Epidermal melanocyte (primary cell): ENCODE measurements at regions not wholly inside any gene's neighbourhood (a gene's known extent, or its start where the extent isn't known, plus 50 kb on each side); places are given as distances from the start of the nearest gene placed in this dataset.

Experiments
- DNase-seq: peaks from one replicate; pipeline ENCODE4 v3.0.0; 2011; ENCODE audit warnings: low spot score; ENCODE audit not compliant: insufficient read length

DNA sequence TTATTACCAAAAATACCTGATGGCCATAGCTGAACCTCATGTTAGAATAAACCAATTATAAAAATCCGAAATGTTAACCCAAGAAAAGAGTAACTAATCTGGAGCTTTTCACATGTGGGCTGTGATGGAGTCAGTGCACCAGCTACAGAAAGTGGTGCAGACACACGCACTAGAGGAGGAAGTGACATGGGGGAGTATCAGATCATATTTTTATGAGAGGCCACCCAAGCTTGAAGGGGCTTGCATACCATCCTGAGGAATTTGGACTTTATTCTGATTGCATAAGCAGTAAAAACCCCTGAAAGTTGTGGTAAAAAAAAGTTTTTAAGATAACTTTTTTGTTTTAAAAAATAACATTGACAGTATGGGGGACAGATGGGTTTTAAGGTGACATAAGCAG, 1148.5 kb upstream of the CELF2 start:
- no peak for DNase-seq

DNA sequence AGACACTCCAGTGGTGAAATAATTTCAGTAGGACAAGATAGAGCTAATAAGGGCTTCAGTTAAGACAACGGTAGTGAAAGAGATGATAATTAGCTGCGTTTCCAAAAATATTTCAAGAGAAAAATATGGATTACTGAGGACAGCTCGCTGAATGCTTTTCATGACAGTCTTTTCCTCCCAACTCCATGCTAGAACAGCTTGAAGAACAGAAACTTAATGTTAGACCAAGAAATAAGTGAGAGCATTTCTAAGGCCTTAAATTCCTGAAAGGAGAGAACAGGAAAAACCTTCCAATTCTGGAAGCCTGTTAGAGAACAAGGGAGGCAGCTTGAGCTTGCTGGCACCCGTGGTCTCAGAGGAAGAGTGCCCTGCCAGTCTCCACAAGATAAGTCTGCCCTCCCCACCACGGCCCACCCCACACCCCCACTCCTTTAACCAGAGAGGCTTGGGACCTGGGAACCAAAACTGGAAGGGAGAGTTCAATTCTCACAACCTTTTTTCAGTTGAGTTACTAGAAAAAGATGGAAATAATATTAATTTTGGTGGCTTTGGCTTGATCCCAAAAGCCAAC, 1148.0 kb upstream of the CELF2 start:
- no peak for DNase-seq

DNA sequence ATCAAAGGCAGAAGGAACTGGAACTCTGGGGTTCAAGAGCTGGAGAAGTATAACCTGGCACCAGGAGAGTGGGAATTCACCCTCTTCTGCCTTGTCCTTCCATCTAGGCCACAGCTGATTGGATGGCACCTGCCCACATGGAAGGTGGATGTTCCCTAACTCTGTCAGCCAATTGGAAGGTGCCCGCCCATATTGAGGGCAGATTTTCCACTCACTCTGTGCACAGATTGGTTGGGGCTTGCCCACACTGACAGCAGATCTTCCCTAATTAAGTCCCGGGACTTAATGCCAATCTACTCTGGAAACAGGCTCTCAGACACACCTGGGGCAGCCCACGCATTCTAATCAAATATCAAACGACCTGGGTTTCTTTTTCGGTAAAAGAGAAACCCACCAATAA, 1142.3 kb upstream of the CELF2 start:
- no peak for DNase-seq

DNA sequence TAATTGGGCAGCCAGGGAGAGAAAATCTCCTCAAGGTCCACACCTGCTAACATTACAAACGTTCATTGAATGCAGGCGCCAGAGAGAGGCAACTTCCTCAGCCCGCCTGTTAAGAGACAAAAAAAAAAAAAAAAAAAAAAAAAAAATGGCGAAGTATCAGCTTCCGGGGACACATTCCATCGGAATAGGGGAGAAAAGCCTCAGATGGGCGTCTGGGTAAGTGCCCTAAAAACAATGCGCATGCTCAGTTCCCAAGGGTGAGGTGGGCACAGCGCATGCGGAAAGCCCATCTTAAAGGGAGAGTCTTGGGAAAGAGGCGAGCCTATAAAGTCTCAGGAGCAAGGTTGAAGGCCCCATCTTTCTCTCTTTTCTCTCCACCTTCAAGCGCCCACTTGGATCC, 1139.7 kb upstream of the CELF2 start:
- no peak for DNase-seq

DNA sequence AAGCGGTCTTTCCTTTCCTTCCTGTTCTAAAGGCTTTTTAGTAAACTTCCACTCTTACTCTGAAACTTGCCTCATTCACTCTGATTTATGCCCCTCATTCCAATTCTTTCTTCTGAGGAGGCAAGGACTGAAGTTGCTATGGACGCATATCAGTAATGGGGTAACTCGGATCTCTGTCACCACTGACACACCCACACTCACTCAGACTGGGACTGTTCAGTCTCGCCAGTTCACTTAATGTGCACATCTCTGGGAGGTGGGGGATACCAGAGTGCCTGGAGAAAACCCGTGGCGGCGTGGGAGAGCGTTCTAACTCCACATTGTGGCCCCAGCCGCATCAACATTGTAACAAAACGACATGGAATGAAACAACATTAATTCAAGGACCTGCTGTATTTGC, 1139.3 kb upstream of the CELF2 start:
- no peak for DNase-seq

DNA sequence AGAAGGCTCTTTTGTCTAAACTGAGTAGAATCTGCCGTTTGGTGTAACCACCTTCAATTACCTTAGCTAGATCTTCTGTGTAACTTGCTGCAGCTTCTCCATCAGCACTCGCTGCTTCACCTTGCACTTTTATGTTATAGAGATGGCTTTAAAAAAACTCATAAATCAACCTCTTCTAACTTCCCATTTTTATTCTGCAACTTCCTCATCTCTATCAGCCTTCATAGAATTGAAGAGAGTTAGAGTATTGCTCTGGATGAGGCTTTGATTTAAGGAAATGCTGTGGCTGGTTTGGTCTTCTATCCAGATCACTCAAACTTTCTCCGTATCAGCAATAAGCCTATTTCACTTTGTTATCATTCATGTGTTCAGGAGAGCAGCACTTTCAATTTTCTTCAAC, 1131.9 kb upstream of the CELF2 start:
- DNase-seq = no peak

DNA sequence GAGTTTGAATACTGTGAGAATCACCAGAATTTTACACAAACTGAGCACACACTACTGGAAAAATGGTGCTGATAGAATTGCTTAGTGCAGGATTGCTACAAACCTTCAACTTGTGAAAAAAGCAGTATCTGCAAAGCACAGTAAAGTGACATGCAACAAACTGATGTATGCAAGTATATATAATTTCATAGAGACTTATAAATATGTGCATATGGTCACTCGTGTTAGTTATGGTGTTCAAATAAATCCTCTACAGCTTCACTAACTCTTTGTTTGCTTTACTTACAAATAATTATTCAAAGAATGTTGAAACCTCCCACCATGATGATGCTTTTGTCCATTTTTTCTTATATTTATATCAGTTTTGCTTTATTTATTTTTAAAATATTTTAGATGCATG, 1130.9 kb upstream of the CELF2 start:
- DNase-seq = no peak

DNA sequence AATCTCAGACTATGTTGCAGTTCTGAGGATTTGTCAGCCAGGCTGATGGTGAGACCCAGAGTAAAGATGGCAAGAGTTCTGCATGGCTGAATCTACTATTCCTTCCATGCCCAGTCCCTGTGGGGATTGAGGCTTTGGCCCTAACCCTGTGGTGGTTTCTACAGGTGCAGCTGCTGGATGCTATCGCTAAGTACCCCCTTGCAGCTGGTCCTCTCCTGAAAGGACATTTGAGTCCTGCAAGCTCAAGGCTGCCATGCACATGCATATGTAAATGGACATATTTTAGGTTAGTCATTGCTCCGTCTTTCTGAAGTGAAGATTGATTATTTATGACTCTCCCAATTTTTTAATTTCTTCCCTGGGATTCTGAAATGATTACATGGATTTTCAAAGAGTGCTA, 1122.2 kb upstream of the CELF2 start:
- DNase-seq = no peak

DNA sequence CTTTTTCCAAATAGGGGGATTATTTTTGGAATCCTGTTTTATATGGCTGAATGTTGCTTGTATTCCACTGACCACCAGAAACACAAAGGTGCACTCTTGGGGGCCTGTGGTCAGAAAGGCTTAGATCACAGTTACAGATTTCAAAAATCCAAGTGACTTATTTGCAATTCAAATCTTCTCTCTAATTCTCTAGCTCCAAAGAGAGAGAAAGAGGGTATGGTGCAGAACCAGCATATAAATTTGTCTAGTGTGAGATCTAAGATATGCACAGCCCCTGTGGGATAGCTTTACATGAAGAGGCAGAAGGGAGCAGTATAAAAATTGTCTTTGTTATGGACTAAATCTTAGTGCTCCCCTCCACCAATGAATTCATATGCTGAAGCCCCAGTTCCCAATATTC, 1121.7 kb upstream of the CELF2 start:
- no peak for DNase-seq

DNA sequence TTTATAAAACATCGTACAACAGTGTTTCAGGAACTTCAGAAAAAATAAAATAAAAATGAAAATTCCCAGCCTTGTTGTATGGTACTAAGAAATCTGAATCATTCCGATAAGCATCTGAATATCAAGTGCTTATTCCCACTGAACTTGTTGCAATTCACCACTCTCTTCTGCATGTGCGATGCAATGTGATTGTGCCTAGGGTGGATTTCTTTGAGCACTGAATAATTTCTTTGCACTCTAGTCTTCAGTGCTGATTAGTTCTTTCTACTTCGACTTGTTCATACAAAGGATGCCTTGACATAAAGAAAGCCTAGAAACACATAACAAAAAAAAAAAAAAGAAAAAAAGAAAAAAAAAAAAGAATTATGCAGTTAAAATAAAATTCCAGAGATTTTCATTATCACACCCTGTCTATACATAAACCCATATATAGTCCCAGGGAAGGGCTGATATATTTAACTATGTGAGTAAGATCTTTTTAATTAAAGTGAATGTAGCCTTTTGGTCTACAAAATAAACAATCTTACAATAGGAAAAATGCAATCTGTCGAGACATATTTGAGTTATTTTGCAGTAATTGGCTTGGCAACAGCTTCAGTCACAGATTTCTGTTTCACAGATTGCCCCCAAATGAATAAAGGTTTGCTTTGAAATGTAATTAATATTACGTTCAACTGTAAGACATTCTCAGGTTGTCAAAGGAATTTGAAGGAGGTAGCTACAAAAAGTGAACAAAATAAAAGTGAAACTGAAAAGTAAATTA, 1118.9 kb upstream of the CELF2 start:
- DNase-seq = no peak

DNA sequence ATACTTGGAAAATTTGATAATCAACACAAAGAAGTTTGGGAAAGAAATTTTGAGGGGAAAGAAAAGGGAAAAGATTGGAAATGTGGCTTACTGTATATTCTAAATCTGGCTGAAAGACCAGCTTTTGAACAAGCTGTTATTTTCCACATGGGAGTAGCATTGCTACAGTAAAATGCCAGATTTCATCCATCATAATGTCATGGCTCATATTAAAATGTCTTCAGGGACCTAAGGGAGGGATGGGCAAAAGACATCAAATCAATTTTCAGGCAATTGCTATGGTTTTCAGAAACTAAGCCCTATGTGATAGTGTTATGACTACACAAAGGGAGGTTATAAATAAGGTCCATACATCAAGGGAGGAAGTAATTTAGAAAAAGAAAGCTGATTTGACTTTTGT, 1116.9 kb upstream of the CELF2 start:
- no peak for DNase-seq

DNA sequence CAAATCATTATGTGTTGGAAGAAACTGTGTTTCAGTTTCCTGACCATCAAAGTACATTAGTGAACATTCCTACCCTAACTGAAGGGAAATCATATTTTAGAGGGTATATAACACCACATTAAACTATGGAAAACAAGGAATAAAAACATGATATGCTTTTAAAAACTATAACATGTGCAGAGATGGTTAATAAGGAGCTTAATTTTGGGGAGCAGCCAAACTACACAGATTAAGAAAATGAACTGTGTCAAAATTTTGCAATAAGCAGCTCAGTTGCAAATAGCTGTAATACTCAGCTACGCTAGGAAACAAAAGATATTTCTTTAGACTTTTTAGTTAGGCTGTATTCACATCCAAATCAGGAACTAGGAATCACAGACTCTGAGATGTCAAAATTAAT, 1115.7 kb upstream of the CELF2 start:
- no peak for DNase-seq

DNA sequence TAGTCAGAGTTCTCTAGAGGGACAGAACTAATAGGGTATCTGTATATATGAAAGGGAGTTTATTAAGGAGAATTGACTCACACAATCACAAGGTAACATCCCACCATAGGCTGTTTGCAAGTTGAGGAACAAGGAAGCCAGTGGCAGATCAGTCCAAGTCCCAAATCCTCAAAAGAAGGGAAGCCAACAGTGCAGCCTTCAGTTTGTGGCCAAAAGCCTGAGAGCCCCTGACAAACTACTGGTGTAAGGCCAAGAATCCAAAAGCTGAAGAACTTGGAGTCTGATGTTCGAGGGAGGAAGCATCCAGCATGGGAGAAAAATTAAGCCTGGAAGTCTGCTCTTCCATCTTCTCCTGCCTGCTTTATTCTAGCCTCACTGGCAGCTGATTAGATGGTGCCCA, 1107.2 kb upstream of the CELF2 start:
- DNase-seq = no peak

DNA sequence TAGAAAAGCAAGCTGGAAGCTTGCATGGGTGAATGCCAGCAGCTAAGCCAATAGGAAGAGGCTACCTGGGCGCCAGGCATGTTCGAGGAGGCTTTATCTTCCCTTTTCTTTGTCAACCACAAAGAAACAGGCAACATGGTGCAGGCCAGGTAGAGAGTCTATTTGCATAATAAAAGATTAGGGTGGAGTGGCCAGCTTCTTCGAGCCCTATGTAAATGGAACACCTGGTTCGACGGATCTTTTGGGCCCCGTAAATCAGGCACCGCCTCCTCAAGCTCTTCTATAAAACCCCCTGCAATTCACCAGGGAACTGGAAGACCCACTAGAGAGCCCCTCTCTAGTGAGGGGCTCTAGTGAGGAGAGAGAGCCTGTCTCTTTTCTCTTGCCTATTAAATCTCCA, 1106.2 kb upstream of the CELF2 start:
- DNase-seq = no peak

DNA sequence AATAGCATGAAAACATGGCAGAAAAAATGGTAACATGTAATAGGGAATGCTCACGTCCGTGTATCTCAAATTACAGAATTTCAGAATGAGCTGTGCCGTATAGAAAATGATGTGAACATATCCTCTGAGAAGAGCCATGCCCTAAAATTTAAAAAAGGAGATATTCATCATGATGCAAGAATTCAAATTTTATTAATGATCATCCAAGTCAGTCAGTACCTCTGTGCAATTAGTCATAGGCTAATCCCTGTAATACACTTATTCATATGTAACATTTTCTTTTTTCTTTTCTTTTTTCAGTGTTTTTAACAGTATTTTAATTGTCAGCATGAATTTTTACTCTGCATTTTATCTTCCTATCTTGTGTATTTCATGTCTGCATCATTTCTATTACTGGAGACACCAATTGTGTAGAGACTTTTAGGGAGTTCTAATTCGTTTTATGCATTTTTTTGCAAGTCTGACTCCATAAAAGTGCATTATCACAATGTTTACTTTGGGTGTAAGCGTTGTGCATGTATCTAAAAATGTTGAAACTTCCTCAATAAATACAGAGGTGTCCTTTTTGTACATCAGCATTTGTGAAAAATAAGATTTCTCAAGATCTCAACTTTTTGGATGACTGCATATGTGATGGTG, 1103.7 kb upstream of the CELF2 start:
- DNase-seq = no peak

DNA sequence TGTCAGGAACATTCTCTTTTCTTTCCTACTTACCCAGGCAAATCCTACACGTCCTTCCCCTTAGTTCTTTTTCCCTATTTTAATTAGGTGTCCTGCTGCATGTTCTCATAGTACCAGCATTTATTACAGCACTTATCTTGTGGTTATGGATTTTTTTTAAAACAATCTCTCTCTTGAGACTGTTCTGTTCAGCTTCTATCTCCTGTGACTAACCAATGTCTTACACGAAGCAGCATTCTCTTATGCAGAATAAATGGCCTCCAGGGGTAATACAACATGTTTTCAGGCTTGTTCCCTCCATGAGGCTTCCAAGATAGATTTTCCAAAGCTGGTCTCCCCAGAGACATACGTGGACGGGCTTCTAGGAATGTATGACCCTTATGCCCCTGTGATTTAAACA, 1096.1 kb upstream of the CELF2 start:
- no peak for DNase-seq

DNA sequence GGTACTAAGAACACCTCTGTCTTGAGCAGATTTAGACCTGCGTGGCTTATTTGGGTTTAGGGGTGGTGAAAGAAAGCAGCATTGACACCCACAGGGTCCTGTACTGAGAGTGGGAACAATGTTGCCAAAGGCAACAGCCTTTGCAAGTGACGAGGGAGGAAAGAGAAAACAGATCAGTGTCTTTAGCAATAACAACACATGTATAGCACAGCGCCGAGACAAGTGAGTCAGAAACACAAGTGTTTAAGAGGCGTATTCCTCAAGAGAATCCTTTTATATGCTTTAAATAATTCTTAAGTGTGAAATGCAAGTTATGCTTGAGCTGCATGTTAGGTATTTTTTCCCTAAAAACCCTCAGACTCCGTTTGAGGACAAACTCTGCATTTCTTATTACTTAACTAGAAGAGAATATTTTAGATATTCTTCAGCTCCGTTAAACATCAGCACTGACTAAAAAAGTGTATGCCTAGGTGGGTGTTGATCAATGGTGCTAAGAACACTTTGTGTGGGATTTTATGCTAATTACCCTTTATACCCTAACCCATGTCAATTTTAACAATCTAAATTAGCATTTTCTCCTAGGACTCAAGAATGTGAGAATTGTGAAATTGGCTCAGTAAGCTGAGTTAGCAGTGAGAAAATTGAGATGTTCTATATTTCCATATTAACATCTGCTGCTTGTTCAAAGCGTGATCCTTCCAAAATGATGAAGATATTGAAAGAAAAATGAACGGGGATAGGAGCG, 1095.4 kb upstream of the CELF2 start:
- DNase-seq = no peak

DNA sequence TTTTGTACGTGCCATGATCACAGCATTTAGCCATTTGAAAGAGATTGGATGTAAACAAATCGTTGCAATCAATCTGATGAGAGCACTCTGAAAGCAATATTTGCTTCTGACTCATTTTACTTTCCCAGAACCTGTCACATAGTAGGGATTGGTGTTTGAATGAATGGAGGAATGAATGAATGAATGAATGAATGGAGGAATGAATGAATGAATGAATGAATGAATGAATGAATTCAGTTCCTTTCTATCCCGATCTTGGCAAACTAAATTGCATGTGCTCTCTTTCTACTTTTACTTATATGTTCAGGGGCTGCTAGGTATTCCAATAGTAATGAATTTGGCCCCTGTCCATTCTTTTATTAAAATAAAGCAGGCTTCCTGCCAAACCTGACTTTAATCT, 1091.7 kb upstream of the CELF2 start:
- DNase-seq = no peak

DNA sequence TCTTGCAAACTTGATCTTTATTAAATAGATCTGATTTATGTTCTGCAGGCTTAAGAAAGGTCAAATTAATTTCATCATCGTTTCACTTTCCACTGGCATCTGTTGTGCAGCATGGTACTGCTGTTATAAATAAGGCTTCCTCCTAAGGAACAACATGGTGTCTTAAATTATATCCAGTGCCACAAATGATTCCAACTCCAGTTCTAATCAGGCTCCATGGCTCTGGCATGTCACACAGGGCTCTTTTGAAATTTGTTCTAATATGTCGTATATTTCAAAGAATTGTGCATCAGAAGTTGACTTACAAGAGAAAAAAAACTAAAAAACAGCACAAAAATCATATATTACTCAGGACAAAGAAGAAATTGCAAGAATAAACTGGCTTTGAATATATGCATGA, 1090.8 kb upstream of the CELF2 start:
- no peak for DNase-seq

DNA sequence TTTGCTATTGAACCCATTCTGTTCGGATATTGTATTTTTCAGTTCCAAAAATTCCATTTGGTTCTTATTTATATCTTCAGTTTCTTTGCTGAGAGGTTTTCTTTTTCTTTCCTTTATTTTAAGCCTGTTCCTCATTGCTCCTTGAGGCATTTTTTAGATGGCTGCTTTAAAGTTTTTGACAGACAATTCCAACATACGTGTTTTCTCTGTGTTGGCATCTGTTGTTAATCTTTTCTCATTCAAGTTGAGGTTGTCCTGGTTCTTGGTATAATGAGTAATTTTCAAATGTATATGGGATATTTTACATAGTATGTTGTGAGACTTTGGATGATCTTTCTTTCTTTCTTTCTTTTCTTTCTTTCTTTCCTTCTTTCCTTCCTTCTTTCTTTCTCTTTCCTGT, 1078.0 kb upstream of the CELF2 start:
- no peak for DNase-seq

DNA sequence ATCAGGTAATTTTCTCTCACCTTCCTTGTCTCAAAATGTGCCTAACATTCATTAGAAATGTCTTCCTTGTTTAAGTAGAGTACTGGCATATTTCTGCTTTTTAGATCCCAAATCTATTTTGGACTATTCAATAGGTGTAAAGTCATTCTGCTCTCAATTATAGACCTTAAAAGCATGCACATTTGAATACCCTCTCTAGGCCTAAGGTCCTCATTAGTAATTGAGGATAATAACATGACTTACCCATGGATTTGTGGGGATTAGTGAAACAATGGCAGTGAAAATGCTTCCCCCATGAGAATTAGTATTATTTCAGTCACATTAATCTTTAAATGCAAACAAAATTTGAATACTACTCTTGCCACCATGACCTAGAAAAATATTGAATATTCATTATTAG, 1073.0 kb upstream of the CELF2 start:
- DNase-seq = no peak

DNA sequence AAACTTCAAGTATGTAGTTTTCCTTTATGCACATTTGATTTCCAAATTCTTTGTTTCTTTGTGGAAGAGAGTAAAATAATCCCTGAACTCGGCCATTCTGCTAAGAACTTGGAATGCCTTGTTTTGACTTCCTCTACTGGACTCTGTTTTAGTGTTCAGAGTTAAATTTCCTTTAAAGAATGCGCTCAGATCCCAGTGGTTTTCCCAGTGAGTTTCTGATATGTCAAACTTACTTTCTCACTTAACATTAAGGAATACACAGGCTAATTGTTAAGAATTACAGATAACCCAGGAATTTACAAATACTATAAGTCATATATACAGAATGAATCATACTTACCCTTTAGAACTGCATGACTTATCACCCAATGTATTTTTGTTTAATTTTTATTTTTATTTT, 1067.6 kb upstream of the CELF2 start:
- DNase-seq = no peak
